ENCODE measurements at regions not wholly inside any gene's neighbourhood (a gene's known extent, or its start where the extent isn't known, plus 50 kb on each side); places are given as distances from the start of the nearest gene placed in this dataset.

GRCh38 chr1:114033961-114034360, 54.7 kb downstream of the OLFML3 start:
- H3K27ac ChIP-seq (ENCODE audit: low read depth in 1 of 2, low read length in 2 of 2) = no peak overlapping the region
- H4K20me1 ChIP-seq (ENCODE audit: insufficient read depth, low read length) = no peaks in the 10 kb centered on the region
- H3K9ac ChIP-seq (ENCODE audit: insufficient read depth, low read length, poor library complexity, severe bottlenecking) = no peak overlapping the region
- H3K9me3 ChIP-seq (replicated peaks in 1 of 2; ENCODE audit: control insufficient read depth in 1 of 2, insufficient read depth in 1 of 2, low read length in 2 of 2) = no peaks in the 10 kb centered on the region
- no peaks in the 10 kb centered on the region for H3K36me3 ChIP-seq (replicated peaks in 1 of 2; ENCODE audit: control insufficient read depth in 1 of 2, insufficient read depth in 2 of 2, low read length in 2 of 2)
- H3K36me3 Mint-ChIP-seq = no peaks in the 10 kb centered on the region
- H3K27ac Mint-ChIP-seq = no peak overlapping the region
- intact Hi-C loops (cut with micrococcal nuclease) = no loop called here
- no peak for TF ChIP-seq CTCF (IDR thresholded peaks at IDR 0.05)
- H3K27me3 Mint-ChIP-seq (ENCODE audit: low read depth in 3 of 3) = no peaks in the 10 kb centered on the region
- DNase-seq = no peak
- peaks cover 23% of the 10 kb centered on the region for H3K4me1 Mint-ChIP-seq
- H3K4me1 ChIP-seq (ENCODE audit: control insufficient read depth in 1 of 2, insufficient read depth in 2 of 2, low read length in 2 of 2) = peaks cover 25 to 33% of the 10 kb centered on the region in 2 donors
- H3K4me3 Mint-ChIP-seq = no peak overlapping the region
- no peak overlapping the region for H2AFZ ChIP-seq (ENCODE audit: insufficient read depth, low read depth, low read length, poor library complexity, severe bottlenecking)
- WGBS (ENCODE audit: insufficient coverage) = 100% methylated on average over 1 of the region's 2 CpGs
- H3K9me3 Mint-ChIP-seq = no peaks in the 10 kb centered on the region
- H3K27me3 ChIP-seq (ENCODE audit: control insufficient read depth in 2 of 2, insufficient read depth in 2 of 2, low read length in 2 of 2) = no peaks in the 10 kb centered on the region
- H3K4me2 ChIP-seq (replicated peaks; ENCODE audit: extremely low read depth, low read length, poor library complexity, severe bottlenecking) = no peak overlapping the region
- H3K79me2 ChIP-seq (ENCODE audit: insufficient read depth, low read length) = no peaks in the 10 kb centered on the region
- H3K4me3 ChIP-seq (replicated peaks in 1 of 3; ENCODE audit: low read depth in 2 of 3, low read length in 3 of 3) = no peak overlapping the region

- H3K9me3 ChIP-seq (replicated peaks in 1 of 2; ENCODE audit: control insufficient read depth in 1 of 2, insufficient read depth in 1 of 2, low read length in 2 of 2) = no peaks in the 10 kb centered on the region
- no peak overlapping the region for H3K27ac ChIP-seq (ENCODE audit: low read depth in 1 of 2, low read length in 2 of 2)
- TF ChIP-seq CTCF (IDR thresholded peaks at IDR 0.05) = no peak
- no peak overlapping the region for H3K4me2 ChIP-seq (replicated peaks; ENCODE audit: extremely low read depth, low read length, poor library complexity, severe bottlenecking)
- H3K27me3 ChIP-seq (ENCODE audit: control insufficient read depth in 2 of 2, insufficient read depth in 2 of 2, low read length in 2 of 2) = no peaks in the 10 kb centered on the region
- Mint-ChIP-seq H3K27ac (no peak overlapping the region), H3K4me1 (peaks cover 29% of the 10 kb centered on the region), H3K9me3 (no peaks in the 10 kb centered on the region), H3K27me3 (ENCODE audit: low read depth in 3 of 3) (no peaks in the 10 kb centered on the region), H3K36me3 (no peaks in the 10 kb centered on the region), H3K4me3 (no peak overlapping the region)
- H4K20me1 ChIP-seq (ENCODE audit: insufficient read depth, low read length) = no peaks in the 10 kb centered on the region
- WGBS (ENCODE audit: insufficient coverage) = 93% methylated on average over 3 of the region's 8 CpGs
- H3K36me3 ChIP-seq (replicated peaks in 1 of 2; ENCODE audit: control insufficient read depth in 1 of 2, insufficient read depth in 2 of 2, low read length in 2 of 2) = no peaks in the 10 kb centered on the region
- intact Hi-C loops (cut with micrococcal nuclease) = no loop called here
- H3K79me2 ChIP-seq (ENCODE audit: insufficient read depth, low read length) = no peaks in the 10 kb centered on the region
- no peak overlapping the region for H3K9ac ChIP-seq (ENCODE audit: insufficient read depth, low read length, poor library complexity, severe bottlenecking)
- peaks cover 33 to 41% of the 10 kb centered on the region in 2 donors for H3K4me1 ChIP-seq (ENCODE audit: control insufficient read depth in 1 of 2, insufficient read depth in 2 of 2, low read length in 2 of 2)
- H2AFZ ChIP-seq (ENCODE audit: insufficient read depth, low read depth, low read length, poor library complexity, severe bottlenecking) = no peak overlapping the region
- no peak overlapping the region for H3K4me3 ChIP-seq (replicated peaks in 1 of 3; ENCODE audit: low read depth in 2 of 3, low read length in 3 of 3)
- DNase-seq = no peak
Observed at GRCh38 chr1:114034567-114035303, 55.5 kb downstream of the OLFML3 start.
